GM11168 (cell line): ENCODE measurements at regions not wholly inside any gene's neighbourhood (a gene's known extent, or its start where the extent isn't known, plus 50 kb on each side); places are given as distances from the start of the nearest gene placed in this dataset.
"Not testable (repeated sequence)": the region's sequence is repeated elsewhere in the genome, so short reads cannot be mapped to it uniquely, and the experiment has no call there.

Experiments
- in situ Hi-C: fragments of 300-500 bp; cut with MboI; formaldehyde crosslinking; loops from one replicate; pipeline ENCODE4 v1.12.0; 2022; ENCODE audit warnings: low sequenced_read_pairs; ENCODE audit not compliant: unreplicated experiment

GRCh38 chr15:39239562-39239961 lies 341.3 kb upstream of the THBS1 start:
- in situ Hi-C loops: no loop called here

- in situ Hi-C loops: no loop called here
Observed at GRCh38 chr15:39242345-39242744, 338.5 kb upstream of the THBS1 start.

GRCh38 chr15:39243396-39243795 lies 337.5 kb upstream of the THBS1 start:
- in situ Hi-C loops: no loop called here

- in situ Hi-C loops: no loop called here
Observed at GRCh38 chr15:39244776-39245175, 336.1 kb upstream of the THBS1 start.

GRCh38 chr15:39246523-39246922 lies 334.4 kb upstream of the THBS1 start:
- in situ Hi-C loops: no loop called here

- in situ Hi-C loops: no loop called here
Observed at GRCh38 chr15:39247574-39247973, 333.3 kb upstream of the THBS1 start.

GRCh38 chr15:39248204-39248603 lies 332.7 kb upstream of the THBS1 start:
- in situ Hi-C loops: no loop called here

- in situ Hi-C loops: no loop called here
Observed at GRCh38 chr15:39250001-39250400, 330.9 kb upstream of the THBS1 start.

- in situ Hi-C loops: no loop called here
Observed at GRCh38 chr15:39250460-39251186, 330.3 kb upstream of the THBS1 start.

- in situ Hi-C loops: no loop called here
Observed at GRCh38 chr15:39251413-39252133, 329.3 kb upstream of the THBS1 start.

GRCh38 chr15:39252134-39252470 lies 328.8 kb upstream of the THBS1 start:
- in situ Hi-C loops: no loop called here

- in situ Hi-C loops: no loop called here
Observed at GRCh38 chr15:39253552-39253951, 327.3 kb upstream of the THBS1 start.

GRCh38 chr15:39254181-39254580 lies 326.7 kb upstream of the THBS1 start:
- in situ Hi-C loops: no loop called here

- in situ Hi-C loops: no loop called here
Observed at GRCh38 chr15:39255760-39256159, 325.1 kb upstream of the THBS1 start.

GRCh38 chr15:39260391-39260790 lies 320.5 kb upstream of the THBS1 start:
- in situ Hi-C loops: no loop called here

- in situ Hi-C loops: no loop called here
Observed at GRCh38 chr15:39260791-39261190, 320.1 kb upstream of the THBS1 start.

GRCh38 chr15:39261397-39262183 lies 319.3 kb upstream of the THBS1 start:
- in situ Hi-C loops: not testable (repeated sequence)

- in situ Hi-C loops: not testable (repeated sequence)
Observed at GRCh38 chr15:39262995-39263772, 317.7 kb upstream of the THBS1 start.

- in situ Hi-C loops: no loop called here
Observed at GRCh38 chr15:39265261-39265660, 315.6 kb upstream of the THBS1 start.

GRCh38 chr15:39266890-39267289 lies 314.0 kb upstream of the THBS1 start:
- in situ Hi-C loops: no loop called here
